SU-DHL-6 (cell line): ENCODE measurements at regions not wholly inside any gene's neighbourhood (a gene's known extent, or its start where the extent isn't known, plus 50 kb on each side); places are given as distances from the start of the nearest gene placed in this dataset.

Experiments
- H2AFZ ChIP-seq: fragments of 200-600 bp; sonication (generic); 2 replicates; pipeline ENCODE4 v1.6.1; 2014; ENCODE audit warnings: low read depth, mild to moderate bottlenecking, moderate library complexity, mixed read lengths, antibody characterized with exemption, low read length; ENCODE audit not compliant: severe bottlenecking
- H3F3A ChIP-seq: fragments of 200-600 bp; shearing (Covaris generic); 2 replicates; pipeline ENCODE4 v1.6.0; 2016; ENCODE audit warnings: antibody characterized with exemption, mild to moderate bottlenecking; ENCODE audit not compliant: insufficient read depth
- H3K27ac ChIP-seq: fragments of 200-600 bp; sonication (generic); 2 replicates; pipeline ENCODE4 v1.5.1; 2016; ENCODE audit warnings: low read depth, mild to moderate bottlenecking, low read length, moderate library complexity, mixed read lengths
- H3K27me3 ChIP-seq: fragments of 200-600 bp; sonication (generic), shearing (Covaris generic); 2 replicates; pipeline ENCODE4 v1.6.0; 2014; ENCODE audit warnings: mild to moderate bottlenecking, low read length
- H3K36me3 ChIP-seq: fragments of 200-600 bp; sonication (generic); 2 replicates; pipeline ENCODE4 v1.6.1; 2014; ENCODE audit warnings: mild to moderate bottlenecking, low read length, mixed read lengths
- H3K4me2 ChIP-seq: fragments of 300-600, 200-600 bp; shearing (Covaris generic), sonication (generic); 2 replicates; pipeline ENCODE4 v1.6.0; 2014; ENCODE audit warnings: low read length, low read depth, mild to moderate bottlenecking; ENCODE audit not compliant: poor library complexity, severe bottlenecking
- H3K4me3 ChIP-seq: fragments of 200-600 bp; sonication (generic); 2 replicates; pipeline ENCODE4 v1.5.1; 2014; ENCODE audit warnings: antibody characterized with exemption, low read length, mild to moderate bottlenecking, mixed read lengths; ENCODE audit not compliant: insufficient read depth, poor library complexity, severe bottlenecking
- H3K79me2 ChIP-seq: fragments of 200-600 bp; sonication (generic); 2 replicates; pipeline ENCODE4 v1.6.1; 2014; ENCODE audit warnings: mild to moderate bottlenecking, low read length, moderate library complexity; ENCODE audit not compliant: insufficient read depth
- H3K9ac ChIP-seq: fragments of 200-600 bp; sonication (generic); 2 replicates; pipeline ENCODE4 v1.7.0; 2014; ENCODE audit warnings: mild to moderate bottlenecking, low read length
- H3K9me2 ChIP-seq: fragments of 200-600 bp; sonication (generic); replicated peaks from 2 replicates; pipeline ENCODE4 v1.6.1; 2014; ENCODE audit warnings: low read length; ENCODE audit not compliant: insufficient read depth
- H3K9me3 ChIP-seq: fragments of 200-600 bp; sonication (generic); 2 replicates; pipeline ENCODE4 v1.6.1; 2014; ENCODE audit warnings: low read length, mixed read lengths; ENCODE audit not compliant: insufficient read depth
- H4K20me1 ChIP-seq: fragments of 200-600 bp; sonication (generic); 2 replicates; pipeline ENCODE4 v1.6.1; 2014; ENCODE audit warnings: low read depth, mild to moderate bottlenecking, antibody characterized with exemption, low read length, moderate library complexity, mixed read lengths
- EZH2phosphoT487 ChIP-seq: fragments of 200-600 bp; sonication (generic), shearing (Covaris generic); conservative IDR thresholded peaks from 2 replicates; pipeline ENCODE4 v1.6.1; 2018; ENCODE audit warnings: mild to moderate bottlenecking, antibody characterized with exemption, low read length, moderate library complexity, mixed read lengths
- TF ChIP-seq, protein P1 (sequence below): fragments of 200-600 bp; sonication (generic); IDR thresholded peaks from one replicate; pipeline ENCODE4 v1.5.1; 2017; ENCODE audit warnings: antibody characterized with exemption, mild to moderate bottlenecking, low read length, moderate library complexity; ENCODE audit not compliant: insufficient read depth, poor library complexity, severe bottlenecking

DNA sequence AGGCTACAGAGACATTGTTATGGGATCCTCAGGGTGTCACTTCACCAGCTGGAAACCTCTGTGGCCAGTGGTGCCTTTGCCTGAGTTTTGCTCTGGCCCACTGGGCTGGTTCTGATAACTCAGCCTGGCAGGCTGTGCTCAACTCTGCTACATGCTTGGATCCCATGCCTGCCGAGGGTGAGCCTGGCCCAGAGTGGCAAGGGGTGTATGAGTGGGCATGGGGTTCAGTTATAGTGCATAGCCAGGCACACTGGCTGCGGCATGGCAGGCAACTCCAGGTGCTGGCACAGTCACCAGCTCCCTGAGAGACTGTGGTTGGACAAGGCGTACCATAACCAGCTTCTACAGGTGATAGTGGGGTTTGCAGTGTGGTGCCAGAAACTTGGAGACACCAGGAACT is 107.0 kb upstream of the PCDH15 start:
- Histone ChIP-seq H3K4me3 (no peak overlapping the region), H2AFZ (no peak overlapping the region), H3K9me3 (no peaks in the 10 kb centered on the region), H3K9ac (no peak overlapping the region), H3K9me2 (no peaks in the 10 kb centered on the region), H3K79me2 (no peaks in the 10 kb centered on the region), H4K20me1 (no peaks in the 10 kb centered on the region), H3K27me3 (no peaks in the 10 kb centered on the region), H3K36me3 (no peaks in the 10 kb centered on the region), H3F3A (no peaks in the 10 kb centered on the region), H3K4me2 (no peak overlapping the region), H3K27ac (no peak overlapping the region)
- no peak for TF ChIP-seq EZH2phosphoT487
- TF ChIP-seq, protein P1, sequence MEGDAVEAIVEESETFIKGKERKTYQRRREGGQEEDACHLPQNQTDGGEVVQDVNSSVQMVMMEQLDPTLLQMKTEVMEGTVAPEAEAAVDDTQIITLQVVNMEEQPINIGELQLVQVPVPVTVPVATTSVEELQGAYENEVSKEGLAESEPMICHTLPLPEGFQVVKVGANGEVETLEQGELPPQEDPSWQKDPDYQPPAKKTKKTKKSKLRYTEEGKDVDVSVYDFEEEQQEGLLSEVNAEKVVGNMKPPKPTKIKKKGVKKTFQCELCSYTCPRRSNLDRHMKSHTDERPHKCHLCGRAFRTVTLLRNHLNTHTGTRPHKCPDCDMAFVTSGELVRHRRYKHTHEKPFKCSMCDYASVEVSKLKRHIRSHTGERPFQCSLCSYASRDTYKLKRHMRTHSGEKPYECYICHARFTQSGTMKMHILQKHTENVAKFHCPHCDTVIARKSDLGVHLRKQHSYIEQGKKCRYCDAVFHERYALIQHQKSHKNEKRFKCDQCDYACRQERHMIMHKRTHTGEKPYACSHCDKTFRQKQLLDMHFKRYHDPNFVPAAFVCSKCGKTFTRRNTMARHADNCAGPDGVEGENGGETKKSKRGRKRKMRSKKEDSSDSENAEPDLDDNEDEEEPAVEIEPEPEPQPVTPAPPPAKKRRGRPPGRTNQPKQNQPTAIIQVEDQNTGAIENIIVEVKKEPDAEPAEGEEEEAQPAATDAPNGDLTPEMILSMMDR = no peak

DNA sequence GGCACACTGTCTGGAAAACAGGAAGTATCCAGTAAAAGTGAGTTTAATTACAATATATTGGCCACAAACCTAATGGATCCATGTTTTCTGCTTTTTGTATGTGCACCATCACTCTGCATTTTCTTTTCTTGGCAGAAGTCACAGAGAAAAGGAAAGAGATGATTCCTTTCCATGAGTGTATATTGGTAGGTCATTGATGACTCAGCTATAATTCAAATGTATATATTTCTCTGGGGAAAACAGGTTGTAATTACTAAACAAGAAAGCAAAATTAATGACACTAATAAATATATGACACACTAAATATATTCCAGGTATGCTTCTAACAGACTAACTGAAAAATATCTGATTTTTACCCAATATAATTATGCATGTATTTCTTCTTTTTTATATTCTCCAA is 105.9 kb upstream of the PCDH15 start:
- no peaks in the 10 kb centered on the region for H3F3A ChIP-seq
- no peak overlapping the region for H2AFZ ChIP-seq
- no peaks in the 10 kb centered on the region for H4K20me1 ChIP-seq
- H3K9me3 ChIP-seq = no peaks in the 10 kb centered on the region
- no peak overlapping the region for H3K9ac ChIP-seq
- no peaks in the 10 kb centered on the region for H3K36me3 ChIP-seq
- H3K9me2 ChIP-seq = no peaks in the 10 kb centered on the region
- no peak for TF ChIP-seq EZH2phosphoT487
- TF ChIP-seq, protein P1 = no peak
- no peak overlapping the region for H3K4me3 ChIP-seq
- no peaks in the 10 kb centered on the region for H3K79me2 ChIP-seq
- no peaks in the 10 kb centered on the region for H3K27me3 ChIP-seq
- no peak overlapping the region for H3K4me2 ChIP-seq
- no peak overlapping the region for H3K27ac ChIP-seq

DNA sequence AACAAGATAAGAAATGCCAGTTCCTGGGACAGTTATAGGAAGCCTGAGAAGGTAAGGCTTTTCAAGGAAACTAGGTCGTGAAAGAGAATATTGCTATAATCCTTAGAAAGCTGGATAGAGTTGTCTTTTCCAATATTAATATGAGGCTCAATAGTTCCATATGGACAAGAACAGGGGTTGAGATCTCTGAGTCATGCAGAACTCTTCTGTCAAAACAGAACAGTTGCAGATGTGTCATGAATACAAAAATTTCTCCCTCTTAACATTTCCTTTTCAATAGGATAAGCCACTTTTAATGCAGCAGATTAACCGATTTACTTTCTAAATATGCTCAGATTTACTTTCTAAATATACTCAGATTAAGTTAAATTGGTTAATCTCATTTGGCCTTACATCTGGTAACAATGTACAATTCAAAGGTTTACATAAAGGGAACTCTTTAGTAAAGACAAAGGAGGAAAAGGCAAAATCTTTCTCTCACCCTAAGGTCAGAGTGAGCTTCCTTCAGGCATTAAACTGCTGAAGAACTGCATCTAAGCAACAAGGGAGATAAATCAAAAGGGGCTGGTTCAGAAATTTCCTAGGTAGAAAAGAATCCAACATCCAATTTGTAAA is 104.7 kb upstream of the PCDH15 start:
- Histone ChIP-seq H3K9ac (no peak overlapping the region), H2AFZ (no peak overlapping the region), H3K4me3 (no peak overlapping the region), H4K20me1 (no peaks in the 10 kb centered on the region), H3K9me3 (no peaks in the 10 kb centered on the region), H3K27ac (no peak overlapping the region), H3K36me3 (no peaks in the 10 kb centered on the region), H3F3A (no peaks in the 10 kb centered on the region), H3K27me3 (no peaks in the 10 kb centered on the region), H3K9me2 (no peaks in the 10 kb centered on the region), H3K79me2 (no peaks in the 10 kb centered on the region), H3K4me2 (no peak overlapping the region)
- TF ChIP-seq, protein P1 = no peak
- no peak for TF ChIP-seq EZH2phosphoT487

DNA sequence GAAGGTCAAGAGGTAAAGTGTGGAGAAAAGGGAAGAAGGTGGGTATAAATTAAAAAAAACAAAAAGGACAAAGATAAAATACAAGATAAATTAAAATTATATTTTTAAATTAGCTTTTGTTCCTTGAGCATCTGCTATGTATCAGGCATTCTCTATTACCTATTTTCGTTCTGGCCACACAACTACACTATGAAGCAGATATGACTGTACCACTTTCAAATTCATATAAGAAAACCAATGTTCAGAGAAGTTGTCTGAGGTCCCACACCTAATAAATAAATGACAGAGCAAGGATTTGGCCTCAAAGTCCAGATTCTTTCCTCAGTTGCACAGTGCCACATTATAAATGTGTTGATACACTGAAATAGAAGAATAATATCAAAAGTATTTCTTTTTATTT is 103.8 kb upstream of the PCDH15 start:
- Histone ChIP-seq H4K20me1 (no peaks in the 10 kb centered on the region), H3K36me3 (no peaks in the 10 kb centered on the region)

More for the DNA sequence above, 103.8 kb upstream of the PCDH15 start:
- Histone ChIP-seq H3K4me2 (no peak overlapping the region), H3K27ac (no peak overlapping the region), H3F3A (no peaks in the 10 kb centered on the region), H2AFZ (no peak overlapping the region), H3K27me3 (no peaks in the 10 kb centered on the region), H3K4me3 (no peak overlapping the region), H3K79me2 (no peaks in the 10 kb centered on the region), H3K9ac (no peak overlapping the region), H3K9me3 (no peaks in the 10 kb centered on the region), H3K9me2 (no peaks in the 10 kb centered on the region)
- TF ChIP-seq EZH2phosphoT487 = no peak
